ENCODE measurements at regions not wholly inside any gene's neighbourhood (a gene's known extent, or its start where the extent isn't known, plus 50 kb on each side); places are given as distances from the start of the nearest gene placed in this dataset.

DNA sequence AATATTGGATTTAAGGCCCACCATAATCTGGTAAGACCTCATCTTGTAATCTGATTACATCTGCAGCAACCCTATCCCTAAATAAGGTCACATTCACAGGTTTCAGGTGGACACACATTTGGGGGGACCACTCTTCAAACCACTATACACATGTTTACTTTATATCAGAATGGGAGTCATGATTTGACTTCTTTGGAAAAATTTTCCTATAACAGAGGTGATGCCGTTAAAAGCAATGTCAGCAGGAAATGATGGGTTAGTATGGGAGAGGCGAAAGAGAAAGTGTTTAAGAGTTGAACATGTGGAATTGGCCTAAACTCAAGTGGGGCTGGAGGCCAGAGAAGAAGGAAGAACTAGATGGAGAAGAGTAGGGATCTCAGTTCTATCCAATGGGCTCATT is 281.7 kb upstream of the ERCC4 start:
- DNase-seq (ENCODE audit: low read depth), result no peak
- TF ChIP-seq, protein P1, sequence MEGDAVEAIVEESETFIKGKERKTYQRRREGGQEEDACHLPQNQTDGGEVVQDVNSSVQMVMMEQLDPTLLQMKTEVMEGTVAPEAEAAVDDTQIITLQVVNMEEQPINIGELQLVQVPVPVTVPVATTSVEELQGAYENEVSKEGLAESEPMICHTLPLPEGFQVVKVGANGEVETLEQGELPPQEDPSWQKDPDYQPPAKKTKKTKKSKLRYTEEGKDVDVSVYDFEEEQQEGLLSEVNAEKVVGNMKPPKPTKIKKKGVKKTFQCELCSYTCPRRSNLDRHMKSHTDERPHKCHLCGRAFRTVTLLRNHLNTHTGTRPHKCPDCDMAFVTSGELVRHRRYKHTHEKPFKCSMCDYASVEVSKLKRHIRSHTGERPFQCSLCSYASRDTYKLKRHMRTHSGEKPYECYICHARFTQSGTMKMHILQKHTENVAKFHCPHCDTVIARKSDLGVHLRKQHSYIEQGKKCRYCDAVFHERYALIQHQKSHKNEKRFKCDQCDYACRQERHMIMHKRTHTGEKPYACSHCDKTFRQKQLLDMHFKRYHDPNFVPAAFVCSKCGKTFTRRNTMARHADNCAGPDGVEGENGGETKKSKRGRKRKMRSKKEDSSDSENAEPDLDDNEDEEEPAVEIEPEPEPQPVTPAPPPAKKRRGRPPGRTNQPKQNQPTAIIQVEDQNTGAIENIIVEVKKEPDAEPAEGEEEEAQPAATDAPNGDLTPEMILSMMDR (IDR thresholded peaks at IDR 0.05; ENCODE audit: control insufficient read depth, extremely low read depth, insufficient read depth), result no peak
- H3K4me3 ChIP-seq (ENCODE audit: low read depth, low read length), result no peak overlapping the region

DNA sequence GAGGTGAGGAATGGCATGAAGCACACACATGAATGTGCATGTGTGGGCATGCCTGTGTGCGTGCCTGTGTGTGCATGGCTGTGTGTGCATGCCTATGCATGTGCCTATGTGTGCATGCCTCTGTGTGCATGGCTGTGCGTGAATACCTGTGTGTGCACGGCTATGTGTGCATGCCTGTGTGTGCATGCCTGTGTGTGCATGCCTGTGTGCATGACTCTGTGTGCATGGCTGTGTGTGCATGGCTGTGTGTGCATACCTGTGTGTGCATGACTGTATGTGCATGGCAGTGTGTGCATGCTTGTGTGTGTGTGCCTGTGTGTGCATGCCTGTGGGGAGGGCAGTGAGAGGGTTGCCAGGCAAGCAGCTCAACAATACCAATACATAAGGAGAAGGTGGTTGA is 276.5 kb upstream of the ERCC4 start:
- TF ChIP-seq, protein P1 (IDR thresholded peaks at IDR 0.05; ENCODE audit: control insufficient read depth, extremely low read depth, insufficient read depth), result no peak
- DNase-seq (ENCODE audit: low read depth), result no peak
- H3K4me3 ChIP-seq (ENCODE audit: low read depth, low read length), result no peak overlapping the region

DNA sequence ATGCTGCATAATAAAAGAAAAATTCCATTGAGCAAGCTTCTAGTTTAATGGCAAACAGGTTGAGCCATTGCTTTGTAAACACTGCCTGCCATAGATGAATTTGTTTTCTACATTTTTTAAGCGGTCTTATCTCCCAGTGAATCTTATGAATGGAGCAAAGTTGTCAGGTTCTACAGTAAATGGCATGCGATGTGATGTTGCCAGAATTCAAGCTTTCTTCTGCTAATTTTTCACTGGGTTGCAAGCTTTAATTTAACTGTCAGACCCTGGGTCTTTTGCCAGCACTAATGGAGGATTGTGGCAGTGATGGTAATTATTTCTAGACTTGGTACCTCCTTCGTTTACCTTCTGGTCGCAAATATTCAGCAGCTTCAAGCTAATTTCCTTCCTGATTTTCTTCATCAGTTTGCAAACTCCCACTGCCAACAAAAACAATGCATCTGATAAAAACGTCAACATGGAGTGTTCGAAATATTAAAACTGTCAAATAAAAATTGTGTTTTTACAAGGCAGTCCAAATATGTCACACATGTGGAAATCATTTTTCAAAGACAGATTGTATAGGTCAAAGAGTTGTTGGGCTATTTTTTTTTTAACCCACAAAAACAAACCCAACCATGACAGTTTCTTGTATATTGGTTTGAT is 274.2 kb upstream of the ERCC4 start:
- TF ChIP-seq, protein P1 (IDR thresholded peaks at IDR 0.05; ENCODE audit: control insufficient read depth, extremely low read depth, insufficient read depth), result no peak
- DNase-seq (ENCODE audit: low read depth), result no peak

DNA sequence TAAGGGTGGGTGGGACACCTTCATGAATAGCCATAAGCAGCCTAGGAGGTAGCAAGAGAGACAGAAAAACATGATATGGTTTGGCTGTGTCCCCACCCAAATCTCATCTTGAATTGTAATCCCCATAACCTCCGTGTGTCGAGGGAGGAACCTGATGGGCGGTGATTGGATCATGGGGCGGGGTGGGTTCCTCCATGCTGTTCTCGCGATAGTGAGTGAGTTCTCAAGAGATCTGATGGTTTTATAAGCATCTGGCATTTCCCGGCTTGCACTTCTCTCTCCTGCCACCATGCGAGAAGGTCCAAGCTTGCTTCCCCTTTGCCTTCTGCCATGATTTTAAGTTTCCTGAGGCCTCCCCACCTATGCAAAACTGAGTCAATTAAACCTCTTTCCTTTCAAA is 259.1 kb upstream of the ERCC4 start:
- no peak overlapping the region for H3K4me3 ChIP-seq (ENCODE audit: low read depth, low read length)
- TF ChIP-seq, protein P1 (IDR thresholded peaks at IDR 0.05; ENCODE audit: control insufficient read depth, extremely low read depth, insufficient read depth), result no peak
- no peak for DNase-seq (ENCODE audit: low read depth)

More for the DNA sequence above, 274.2 kb upstream of the ERCC4 start:
- no peak overlapping the region for H3K4me3 ChIP-seq (ENCODE audit: low read depth, low read length)

DNA sequence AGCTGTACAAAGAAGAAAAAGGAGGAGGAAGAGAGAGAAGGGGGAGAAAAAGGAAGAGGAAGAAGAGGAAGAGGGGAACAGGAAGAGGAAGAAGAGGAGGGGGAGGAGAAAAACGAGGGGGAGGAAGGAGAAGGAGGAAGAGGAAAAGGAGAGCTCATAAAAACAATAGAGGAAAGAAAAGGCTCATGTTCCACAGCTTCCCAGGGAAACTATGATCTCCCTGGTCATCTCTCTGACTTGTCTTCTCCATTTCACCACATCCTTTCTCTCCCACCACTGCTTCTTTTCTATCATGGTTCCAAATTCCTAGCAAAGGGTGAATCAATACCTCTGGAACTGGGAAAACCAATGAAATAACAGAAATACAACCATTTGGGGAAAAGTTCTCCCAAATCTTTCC is 254.1 kb upstream of the ERCC4 start:
- DNase-seq (ENCODE audit: low read depth), result no peak
- TF ChIP-seq, protein P1 (IDR thresholded peaks at IDR 0.05; ENCODE audit: control insufficient read depth, extremely low read depth, insufficient read depth), result no peak

DNA sequence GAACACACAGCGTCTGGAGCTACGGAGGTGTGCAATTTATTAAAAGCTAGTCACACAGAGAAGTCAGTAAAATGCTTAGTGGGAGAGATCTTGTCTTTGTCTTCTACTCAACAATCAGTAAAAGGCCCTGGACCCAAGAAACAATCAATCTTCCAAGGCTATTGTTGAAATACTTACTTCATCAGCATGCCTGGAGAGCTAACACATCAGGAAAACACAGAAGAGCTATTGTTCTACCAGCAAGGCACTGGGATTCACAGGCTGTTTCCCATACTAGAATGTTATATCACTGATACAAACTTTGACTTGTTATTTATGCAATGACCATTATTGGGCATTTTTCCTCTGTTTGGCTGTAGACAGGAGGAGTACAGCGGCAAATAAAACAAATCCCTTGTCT is 247.8 kb upstream of the ERCC4 start:
- TF ChIP-seq, protein P1 (IDR thresholded peaks at IDR 0.05; ENCODE audit: control insufficient read depth, extremely low read depth, insufficient read depth), result no peak
- DNase-seq (ENCODE audit: low read depth), result no peak
- no peak overlapping the region for H3K4me3 ChIP-seq (ENCODE audit: low read depth, low read length)

More for the DNA sequence above, 254.1 kb upstream of the ERCC4 start:
- H3K4me3 ChIP-seq (ENCODE audit: low read depth, low read length), result no peak overlapping the region
